GM23338 (cell line): ENCODE measurements at regions not wholly inside any gene's neighbourhood (a gene's known extent, or its start where the extent isn't known, plus 50 kb on each side); places are given as distances from the start of the nearest gene placed in this dataset.

Source experiments
- ATAC-seq: fragments of 200-7000 bp; cut with Tn5 transposase; 3 replicates; pipeline ENCODE4 v1.9.1; 2020
- DNase-seq: peaks from one replicate; pipeline ENCODE4 v3.0.0-alpha.2; 2015; ENCODE audit warnings: low spot score
- H2AFZ ChIP-seq: fragments of 200-600 bp; sonication (generic); 2 replicates; pipeline ENCODE4 v1.8.0; 2016; ENCODE audit warnings: antibody characterized with exemption, mild to moderate bottlenecking, moderate library complexity
- H3F3A ChIP-seq: fragments of 200-600 bp; sonication (generic); replicated peaks from 2 replicates; pipeline ENCODE4 v1.8.0; 2017; ENCODE audit warnings: antibody characterized with exemption, mixed run types, low read depth
- H3K27ac ChIP-seq: fragments of 200-600 bp; sonication (generic); 2 replicates; pipeline ENCODE4 v1.6.1; 2016; ENCODE audit warnings: low read depth
- H3K27me3 ChIP-seq: fragments of 200-600 bp; sonication (generic); 2 replicates; pipeline ENCODE4 v1.8.0; 2016; ENCODE audit warnings: mild to moderate bottlenecking, mixed run types, moderate library complexity; ENCODE audit not compliant: insufficient read depth
- H3K36me3 ChIP-seq: fragments of 200-600 bp; sonication (generic); 2 replicates; pipeline ENCODE4 v1.8.0; 2016; ENCODE audit warnings: mild to moderate bottlenecking; ENCODE audit not compliant: insufficient read depth
- H3K4me1 ChIP-seq: fragments of 200-600 bp; sonication (generic); 2 replicates; pipeline ENCODE4 v1.8.0; 2016; ENCODE audit warnings: mild to moderate bottlenecking, moderate library complexity; ENCODE audit not compliant: insufficient read depth
- H3K4me2 ChIP-seq: fragments of 200-600 bp; sonication (generic); 2 replicates; pipeline ENCODE4 v1.7.1; 2017; ENCODE audit warnings: mixed run types
- H3K4me3 ChIP-seq: fragments of 200-600 bp; sonication (generic); 2 replicates; pipeline ENCODE4 v1.6.1; 2016; ENCODE audit warnings: mixed run types
- H3K79me2 ChIP-seq: fragments of 200-600 bp; sonication (generic); replicated peaks from 2 replicates; pipeline ENCODE4 v1.8.0; 2017; ENCODE audit warnings: mild to moderate bottlenecking; ENCODE audit not compliant: insufficient read depth
- H3K9me2 ChIP-seq: fragments of 200-600 bp; sonication (generic); 2 replicates; pipeline ENCODE4 v1.8.0; 2017; ENCODE audit not compliant: insufficient read depth
- H4K20me1 ChIP-seq: fragments of 200-600 bp; sonication (generic); replicated peaks from 2 replicates; pipeline ENCODE4 v1.8.0; 2017; ENCODE audit warnings: mild to moderate bottlenecking; ENCODE audit not compliant: insufficient read depth
- H3K27ac Mint-ChIP-seq: 2 replicates; pipeline ENCODE4 v1.8.0; 2020; ENCODE audit warnings: inconsistent platforms, mild to moderate bottlenecking, moderate library complexity, mixed read lengths
- H3K27me3 Mint-ChIP-seq: 3 replicates; pipeline ENCODE4 v1.8.0; 2022; ENCODE audit warnings: low read depth, mild to moderate bottlenecking, moderate library complexity, mixed read lengths, inconsistent platforms; ENCODE audit not compliant: insufficient read depth, poor library complexity
- H3K36me3 Mint-ChIP-seq: 3 replicates; pipeline ENCODE4 v1.8.0; 2021; ENCODE audit warnings: low read depth, mild to moderate bottlenecking, inconsistent platforms, moderate library complexity, mixed read lengths
- H3K4me1 Mint-ChIP-seq: 3 replicates; pipeline ENCODE4 v1.8.0; 2020; ENCODE audit warnings: mild to moderate bottlenecking, inconsistent platforms, mixed read lengths
- H3K4me3 Mint-ChIP-seq: 3 replicates; pipeline ENCODE4 v1.8.0; 2021; ENCODE audit warnings: moderate library complexity, mild to moderate bottlenecking, inconsistent platforms, mixed read lengths
- H3K9me3 Mint-ChIP-seq: 3 replicates; pipeline ENCODE4 v1.8.0; 2020; ENCODE audit warnings: moderate library complexity, mild to moderate bottlenecking, inconsistent platforms, mixed read lengths
- CREB1 ChIP-seq: fragments of 250-450 bp; sonication (Bioruptor Pico); IDR thresholded peaks from 2 replicates; pipeline ENCODE4 v1.5.0; 2020; ENCODE audit warnings: low read depth, mild to moderate bottlenecking, moderate library complexity
- NANOG ChIP-seq: IDR thresholded peaks from 2 replicates; pipeline ENCODE4 v1.6.1; 2016; ENCODE audit warnings: antibody characterized with exemption, borderline replicate concordance
- POLR2AphosphoS5 ChIP-seq: IDR thresholded peaks from 2 replicates; pipeline ENCODE4 v1.6.1; 2016; ENCODE audit warnings: antibody characterized with exemption, low read depth
- ZNF331 ChIP-seq: fragments of 250-450 bp; sonication (Bioruptor Pico); IDR thresholded peaks from 2 replicates; pipeline ENCODE4 v1.5.0; 2020; ENCODE audit warnings: low read depth, mild to moderate bottlenecking, moderate library complexity
- TF ChIP-seq, protein P1 (sequence below): IDR thresholded peaks from one replicate; pipeline ENCODE4 v1.6.1; 2018; ENCODE audit warnings: antibody characterized with exemption; ENCODE audit not compliant: unreplicated experiment
- TF ChIP-seq, protein P2 (sequence below): IDR thresholded peaks from 2 replicates; pipeline ENCODE4 v1.6.1; 2016; ENCODE audit warnings: antibody characterized with exemption
- TF ChIP-seq, protein P3 (sequence below), 2 experiments: fragments of 200-600 bp in 1 of 2; sonication (generic) in 1 of 2; conservative IDR thresholded peaks; 2 replicates each; pipeline versions ENCODE4 v1.5.1 to v1.6.1; 2016 to 2017; ENCODE audit warnings: antibody characterized with exemption in 2 of 2, low read depth in 2 of 2, mild to moderate bottlenecking in 2 of 2, moderate library complexity in 1 of 2

DNA sequence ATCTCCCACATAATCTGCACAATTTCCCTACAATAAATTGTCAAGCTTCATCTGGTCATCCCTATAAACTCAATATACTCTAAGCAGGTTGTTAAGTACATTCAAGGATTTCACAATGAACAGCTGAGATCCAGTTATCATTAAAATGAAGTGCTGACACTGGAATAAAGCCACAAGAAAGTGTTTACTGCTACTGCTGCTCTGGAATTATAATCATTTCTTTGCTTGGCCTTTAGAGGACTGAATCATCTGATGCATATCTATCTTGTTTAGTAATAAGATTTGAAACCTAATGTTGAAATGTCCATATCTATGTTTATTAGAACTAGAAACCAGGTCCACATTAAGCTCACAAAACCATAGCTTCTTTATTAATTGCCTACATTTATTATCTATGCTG, 338.6 kb upstream of the ZFP42 start:
- Mint-ChIP-seq H3K4me1 (no peaks in the 10 kb centered on the region), H3K27ac (no peak overlapping the region), H3K27me3 (no peaks in the 10 kb centered on the region), H3K9me3 (peaks cover 21% of the 10 kb centered on the region), H3K4me3 (no peak overlapping the region), H3K36me3 (peaks cover 8% of the 10 kb centered on the region; the same call in 2 of the 3 replicates)
- Histone ChIP-seq H3F3A (no peaks in the 10 kb centered on the region), H3K27me3 (no peaks in the 10 kb centered on the region), H4K20me1 (no peaks in the 10 kb centered on the region), H3K36me3 (no peaks in the 10 kb centered on the region), H3K4me2 (no peak overlapping the region), H3K9me2 (0 out of 2 replicates have a peak, but pooled peaks cover 11% of the 10 kb centered on the region), H3K27ac (no peak overlapping the region), H3K4me3 (no peak overlapping the region), H3K79me2 (no peaks in the 10 kb centered on the region), H3K4me1 (no peaks in the 10 kb centered on the region), H2AFZ (no peak overlapping the region)
- TF ChIP-seq POLR2AphosphoS5 (no peak), NANOG (no peak), ZNF331 (CRISPR knock-in tag) (no peak), CREB1 (CRISPR knock-in tag) (no peak)
- TF ChIP-seq, protein P1, sequence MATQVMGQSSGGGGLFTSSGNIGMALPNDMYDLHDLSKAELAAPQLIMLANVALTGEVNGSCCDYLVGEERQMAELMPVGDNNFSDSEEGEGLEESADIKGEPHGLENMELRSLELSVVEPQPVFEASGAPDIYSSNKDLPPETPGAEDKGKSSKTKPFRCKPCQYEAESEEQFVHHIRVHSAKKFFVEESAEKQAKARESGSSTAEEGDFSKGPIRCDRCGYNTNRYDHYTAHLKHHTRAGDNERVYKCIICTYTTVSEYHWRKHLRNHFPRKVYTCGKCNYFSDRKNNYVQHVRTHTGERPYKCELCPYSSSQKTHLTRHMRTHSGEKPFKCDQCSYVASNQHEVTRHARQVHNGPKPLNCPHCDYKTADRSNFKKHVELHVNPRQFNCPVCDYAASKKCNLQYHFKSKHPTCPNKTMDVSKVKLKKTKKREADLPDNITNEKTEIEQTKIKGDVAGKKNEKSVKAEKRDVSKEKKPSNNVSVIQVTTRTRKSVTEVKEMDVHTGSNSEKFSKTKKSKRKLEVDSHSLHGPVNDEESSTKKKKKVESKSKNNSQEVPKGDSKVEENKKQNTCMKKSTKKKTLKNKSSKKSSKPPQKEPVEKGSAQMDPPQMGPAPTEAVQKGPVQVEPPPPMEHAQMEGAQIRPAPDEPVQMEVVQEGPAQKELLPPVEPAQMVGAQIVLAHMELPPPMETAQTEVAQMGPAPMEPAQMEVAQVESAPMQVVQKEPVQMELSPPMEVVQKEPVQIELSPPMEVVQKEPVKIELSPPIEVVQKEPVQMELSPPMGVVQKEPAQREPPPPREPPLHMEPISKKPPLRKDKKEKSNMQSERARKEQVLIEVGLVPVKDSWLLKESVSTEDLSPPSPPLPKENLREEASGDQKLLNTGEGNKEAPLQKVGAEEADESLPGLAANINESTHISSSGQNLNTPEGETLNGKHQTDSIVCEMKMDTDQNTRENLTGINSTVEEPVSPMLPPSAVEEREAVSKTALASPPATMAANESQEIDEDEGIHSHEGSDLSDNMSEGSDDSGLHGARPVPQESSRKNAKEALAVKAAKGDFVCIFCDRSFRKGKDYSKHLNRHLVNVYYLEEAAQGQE, result no peak
- TF ChIP-seq, protein P2, sequence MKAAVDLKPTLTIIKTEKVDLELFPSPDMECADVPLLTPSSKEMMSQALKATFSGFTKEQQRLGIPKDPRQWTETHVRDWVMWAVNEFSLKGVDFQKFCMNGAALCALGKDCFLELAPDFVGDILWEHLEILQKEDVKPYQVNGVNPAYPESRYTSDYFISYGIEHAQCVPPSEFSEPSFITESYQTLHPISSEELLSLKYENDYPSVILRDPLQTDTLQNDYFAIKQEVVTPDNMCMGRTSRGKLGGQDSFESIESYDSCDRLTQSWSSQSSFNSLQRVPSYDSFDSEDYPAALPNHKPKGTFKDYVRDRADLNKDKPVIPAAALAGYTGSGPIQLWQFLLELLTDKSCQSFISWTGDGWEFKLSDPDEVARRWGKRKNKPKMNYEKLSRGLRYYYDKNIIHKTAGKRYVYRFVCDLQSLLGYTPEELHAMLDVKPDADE, result no peak
- TF ChIP-seq, protein P3, sequence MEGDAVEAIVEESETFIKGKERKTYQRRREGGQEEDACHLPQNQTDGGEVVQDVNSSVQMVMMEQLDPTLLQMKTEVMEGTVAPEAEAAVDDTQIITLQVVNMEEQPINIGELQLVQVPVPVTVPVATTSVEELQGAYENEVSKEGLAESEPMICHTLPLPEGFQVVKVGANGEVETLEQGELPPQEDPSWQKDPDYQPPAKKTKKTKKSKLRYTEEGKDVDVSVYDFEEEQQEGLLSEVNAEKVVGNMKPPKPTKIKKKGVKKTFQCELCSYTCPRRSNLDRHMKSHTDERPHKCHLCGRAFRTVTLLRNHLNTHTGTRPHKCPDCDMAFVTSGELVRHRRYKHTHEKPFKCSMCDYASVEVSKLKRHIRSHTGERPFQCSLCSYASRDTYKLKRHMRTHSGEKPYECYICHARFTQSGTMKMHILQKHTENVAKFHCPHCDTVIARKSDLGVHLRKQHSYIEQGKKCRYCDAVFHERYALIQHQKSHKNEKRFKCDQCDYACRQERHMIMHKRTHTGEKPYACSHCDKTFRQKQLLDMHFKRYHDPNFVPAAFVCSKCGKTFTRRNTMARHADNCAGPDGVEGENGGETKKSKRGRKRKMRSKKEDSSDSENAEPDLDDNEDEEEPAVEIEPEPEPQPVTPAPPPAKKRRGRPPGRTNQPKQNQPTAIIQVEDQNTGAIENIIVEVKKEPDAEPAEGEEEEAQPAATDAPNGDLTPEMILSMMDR (conservative IDR thresholded peaks at IDR 0.05; ENCODE audit: low read depth in 2 of 2), result no peak
- DNase-seq, result no peak
- ATAC-seq, result no peak

DNA sequence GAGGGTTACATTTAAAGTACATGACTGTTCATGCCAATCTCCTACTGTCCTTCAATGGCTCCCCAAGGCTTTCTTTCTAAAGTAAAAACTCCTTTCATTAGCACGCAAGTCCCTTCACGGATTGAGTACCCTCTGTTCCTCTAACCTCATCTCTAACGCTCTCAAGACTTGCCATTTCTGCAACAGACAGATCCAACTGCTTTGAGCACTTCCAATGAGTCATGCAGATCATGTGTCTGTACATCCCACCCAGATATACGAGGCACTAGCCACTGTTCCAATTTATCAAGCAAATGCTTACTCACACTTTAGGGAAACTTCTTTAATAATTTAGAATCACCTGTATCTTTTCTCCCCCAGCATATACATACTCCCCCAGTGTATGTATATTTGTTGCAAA, 332.5 kb upstream of the ZFP42 start:
- DNase-seq, result no peak
- H3K9me3 Mint-ChIP-seq, result peaks cover 8% of the 10 kb centered on the region; the same call in 2 of the 3 replicates
- H3K4me3 Mint-ChIP-seq, result no peak overlapping the region
- no peak overlapping the region for H2AFZ ChIP-seq
- H3K4me1 ChIP-seq, result no peaks in the 10 kb centered on the region
- no peaks in the 10 kb centered on the region for H3K36me3 Mint-ChIP-seq
- H3K27me3 Mint-ChIP-seq, result no peaks in the 10 kb centered on the region
- H3F3A ChIP-seq, result no peaks in the 10 kb centered on the region
- no peak overlapping the region for H3K4me3 ChIP-seq
- H3K9me2 ChIP-seq, result 0 out of 2 replicates have a peak, but pooled peaks cover 6% of the 10 kb centered on the region
- no peaks in the 10 kb centered on the region for H3K36me3 ChIP-seq
- H4K20me1 ChIP-seq, result no peaks in the 10 kb centered on the region
- H3K27ac ChIP-seq, result no peak overlapping the region
- no peaks in the 10 kb centered on the region for H3K4me1 Mint-ChIP-seq
- H3K27me3 ChIP-seq, result no peaks in the 10 kb centered on the region
- TF ChIP-seq, protein P2, result no peak
- TF ChIP-seq CREB1 (CRISPR knock-in tag), result no peak
- ATAC-seq, result no peak
- H3K79me2 ChIP-seq, result no peaks in the 10 kb centered on the region
- no peak overlapping the region for H3K4me2 ChIP-seq
- H3K27ac Mint-ChIP-seq, result no peak overlapping the region
